ENCODE measurements at regions not wholly inside any gene's neighbourhood (a gene's known extent, or its start where the extent isn't known, plus 50 kb on each side); places are given as distances from the start of the nearest gene placed in this dataset.

GRCh38 chr6:6091608-6092002 is 84.9 kb upstream of the NRN1 start:
- H3K36me3 ChIP-seq (ENCODE audit: control insufficient read depth in 2 of 2, insufficient read depth in 2 of 2, low read length in 1 of 2) = no peaks in the 10 kb centered on the region
- H3K9me3 ChIP-seq (replicated peaks; ENCODE audit: control insufficient read depth, insufficient read depth, low read length) = no peaks in the 10 kb centered on the region; the same call in 2 of the 3 replicates
- H3K4me3 ChIP-seq = no peak overlapping the region
- no peaks in the 10 kb centered on the region for H3K79me2 ChIP-seq (ENCODE audit: control insufficient read depth, insufficient read depth, low read length)
- SMC1A ChIA-PET (ENCODE audit: uncharacterized antibody, unreplicated experiment) = interaction anchor here (1.1 to 1.5 kb wide), 3 partner anchors 41 to 456 kb away, joined by 3 read pairs; no protein-coding TSS in a partner anchor
- RAD21 ChIA-PET (ENCODE audit: unreplicated experiment) = no interaction called here
- H3K4me1 ChIP-seq (ENCODE audit: control insufficient read depth, insufficient read depth, low read length) = peaks cover 9% of the 10 kb centered on the region; the same call in 1 of the 2 replicates
- no peak overlapping the region for H3K9ac ChIP-seq (ENCODE audit: control insufficient read depth, insufficient read depth, low read length)
- H3K27me3 ChIP-seq (replicated peaks in 1 of 2; ENCODE audit: control insufficient read depth in 2 of 2, insufficient read depth in 2 of 2, low read length in 1 of 2) = no peaks in the 10 kb centered on the region
- in situ Hi-C loops (cut with MboI) = no loop called here
- WGBS (ENCODE audit: insufficient coverage, insufficient replicate concordance, low lambda C conversion rate, missing lambda C conversion rate) = 2% methylated on average over 2 of the region's 2 CpGs
- POLR2A ChIA-PET = no interaction called here
- DNase-seq (ENCODE audit: low read depth, low spot score) (no peak), FAIRE-seq (no peak), ATAC-seq (peak; percentile 87)
- no TSS peak for BruUV-seq (replicated peaks)
- H4K20me1 ChIP-seq (ENCODE audit: control insufficient read depth, insufficient read depth) = no peaks in the 10 kb centered on the region
- H3K27ac ChIP-seq (ENCODE audit: control insufficient read depth, insufficient read depth) = peak overlapping the region; percentile 28; the same call in 1 of the 2 replicates
- H3K4me2 ChIP-seq (ENCODE audit: control insufficient read depth, insufficient read depth) = peak overlapping the region; percentile 69
- CTCF ChIA-PET = interaction anchor here (0.6 kb wide), 1 partner anchor 670 kb away, joined by 3 read pairs; no protein-coding TSS in a partner anchor
- intact Hi-C loops (cut with micrococcal nuclease; ENCODE audit: unreplicated experiment) = no loop called here
- H2AFZ ChIP-seq (ENCODE audit: control insufficient read depth, low read depth, low read length) = no peak overlapping the region
- TF ChIP-seq RELA (IDR thresholded peaks at IDR 0.05; ENCODE audit: borderline replicate concordance, partially characterized antibody) (no peak), HDAC6 (IDR thresholded peaks at IDR 0.05; ENCODE audit: unreplicated experiment) (no peak), ASH2L (IDR thresholded peaks at IDR 0.05; ENCODE audit: borderline replicate concordance, low read depth) (no peak), TBL1XR1 (IDR thresholded peaks at IDR 0.05; ENCODE audit: low read depth, low read length) (no peak), HCFC1 (IDR thresholded peaks at IDR 0.05; ENCODE audit: low read length) (no peak), RB1 (IDR thresholded peaks at IDR 0.05; ENCODE audit: borderline replicate concordance) (no peak), TARDBP (IDR thresholded peaks at IDR 0.05; ENCODE audit: borderline replicate concordance) (no peak), GATAD2B (conservative IDR thresholded peaks at IDR 0.05; ENCODE audit: low read depth) (no peak), MEF2B (IDR thresholded peaks at IDR 0.05; ENCODE audit: partially characterized antibody, poor library complexity, severe bottlenecking) (no peak), REST (IDR thresholded peaks at IDR 0.05; ENCODE audit: low read depth, low read length) (no peak), NFYA (IDR thresholded peaks at IDR 0.05; ENCODE audit: borderline replicate concordance, low read depth, low read length) (no peak), E4F1 (IDR thresholded peaks at IDR 0.05; ENCODE audit: borderline replicate concordance, partially characterized antibody) (no peak), POLR2AphosphoS5 (IDR thresholded peaks at IDR 0.05; ENCODE audit: low read length) (no peak), RUNX3 (IDR thresholded peaks at IDR 0.05; ENCODE audit: low read length) (peak; percentile 63), DPF2 (IDR thresholded peaks at IDR 0.05) (peak; percentile 69; the same call in 1 of the 2 replicates), MEF2A (IDR thresholded peaks at IDR 0.05; ENCODE audit: insufficient read depth, low read depth, low read length) (0 out of 2 replicates have a peak, but pooled peaks have one; percentile 36), NFYB (IDR thresholded peaks at IDR 0.05; ENCODE audit: insufficient read depth, low read depth, low read length) (no peak), USF2 (IDR thresholded peaks at IDR 0.05; ENCODE audit: borderline replicate concordance, low read depth, low read length) (no peak), IRF4 (IDR thresholded peaks at IDR 0.05; ENCODE audit: low read depth, low read length) (peak; percentile 73), SIX5 (IDR thresholded peaks at IDR 0.05; ENCODE audit: low read depth, low read length, severe bottlenecking) (no peak)

Measured in GM12878 (cell line).